Nucleus accumbens (tissue), 56 donors: ENCODE measurements at regions not wholly inside any gene's neighbourhood (a gene's known extent, or its start where the extent isn't known, plus 50 kb on each side); places are given as distances from the start of the nearest gene placed in this dataset.
"Not testable (repeated sequence)": the region's sequence is repeated elsewhere in the genome, so short reads cannot be mapped to it uniquely, and the experiment has no call there.

Source experiments
- DNase-seq, 56 donors: peaks; one replicate each; lab custom pipeline; 2025; lab: John Stamatoyannopoulos, UW

DNA sequence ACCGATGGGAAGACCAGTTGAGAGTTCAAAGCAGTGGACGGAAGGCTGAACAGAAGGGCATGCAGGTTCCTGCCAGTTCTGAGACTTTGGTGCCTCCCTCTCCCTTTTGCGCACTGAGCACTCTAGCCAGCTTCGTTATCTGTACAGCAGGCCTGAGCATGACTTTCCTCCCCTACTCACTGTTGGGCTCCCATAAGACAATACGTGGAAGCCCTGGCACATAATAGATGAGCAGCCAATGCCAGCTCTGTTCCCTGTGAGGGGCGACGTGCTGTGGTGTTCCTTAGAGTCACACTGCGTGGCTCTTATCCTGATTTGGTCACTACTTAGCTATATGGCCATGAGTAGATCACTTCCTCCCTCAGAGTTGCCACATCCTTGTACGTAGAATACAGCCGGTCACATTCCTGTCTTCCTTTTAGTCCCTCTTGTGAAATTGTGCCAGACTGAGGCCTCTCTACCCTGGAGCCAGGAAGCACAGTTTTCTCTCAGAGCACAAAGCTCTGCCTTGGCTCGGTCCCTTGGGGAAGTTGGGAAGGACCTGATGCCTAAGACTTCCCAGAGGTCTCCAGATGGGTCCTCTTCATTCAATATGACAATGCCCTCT is 160.4 kb upstream of the MAMLD1 start:
- DNase-seq = no peak

DNA sequence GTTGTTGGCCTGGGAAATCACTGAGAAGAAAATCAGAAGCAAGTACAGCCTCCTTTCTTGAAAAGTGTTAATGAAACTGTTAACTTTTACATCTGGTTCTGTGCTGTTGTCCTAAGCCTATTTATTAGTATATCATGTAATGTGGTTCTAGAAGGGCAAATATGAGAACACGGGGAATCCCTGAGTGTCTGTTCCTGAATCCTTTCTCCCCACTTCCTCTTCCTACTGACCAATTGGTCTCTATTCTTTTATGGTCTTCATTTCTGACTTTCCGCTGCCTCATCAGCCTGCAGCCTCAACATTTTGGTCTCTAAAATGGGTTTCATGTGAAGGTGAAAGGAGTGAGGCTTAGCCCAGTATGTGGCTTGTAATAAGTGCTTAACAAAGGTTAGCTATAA is 159.9 kb upstream of the MAMLD1 start:
- no peak for DNase-seq

GRCh38 chrX:150205011-150205410 is 158.1 kb upstream of the MAMLD1 start:
- DNase-seq = no peak

- no peak for DNase-seq
These were observed 155.4 kb upstream of the MAMLD1 start for GRCh38 chrX:150207733-150208132.

DNA sequence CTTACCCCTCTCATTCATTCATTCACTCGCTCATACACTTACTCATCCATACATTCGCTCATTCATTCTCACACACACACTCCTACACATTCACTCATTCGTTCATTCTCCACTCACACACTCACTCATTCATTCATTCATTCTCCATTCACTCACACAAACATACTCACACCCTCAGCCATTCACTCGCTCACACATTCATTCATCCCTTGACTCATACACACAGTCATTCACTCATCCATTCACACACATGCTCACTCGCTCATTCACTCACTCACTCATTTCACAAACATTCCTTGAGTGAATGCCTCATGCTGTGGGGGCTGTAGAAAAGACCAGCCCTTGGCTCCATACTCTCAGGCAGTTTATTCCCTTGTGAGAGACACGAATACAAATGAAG is 151.1 kb upstream of the MAMLD1 start:
- DNase-seq = no peak

GRCh38 chrX:150212672-150213480 is 150.2 kb upstream of the MAMLD1 start:
- peak in 1 of 56 donors; percentile 0 for DNase-seq

DNA sequence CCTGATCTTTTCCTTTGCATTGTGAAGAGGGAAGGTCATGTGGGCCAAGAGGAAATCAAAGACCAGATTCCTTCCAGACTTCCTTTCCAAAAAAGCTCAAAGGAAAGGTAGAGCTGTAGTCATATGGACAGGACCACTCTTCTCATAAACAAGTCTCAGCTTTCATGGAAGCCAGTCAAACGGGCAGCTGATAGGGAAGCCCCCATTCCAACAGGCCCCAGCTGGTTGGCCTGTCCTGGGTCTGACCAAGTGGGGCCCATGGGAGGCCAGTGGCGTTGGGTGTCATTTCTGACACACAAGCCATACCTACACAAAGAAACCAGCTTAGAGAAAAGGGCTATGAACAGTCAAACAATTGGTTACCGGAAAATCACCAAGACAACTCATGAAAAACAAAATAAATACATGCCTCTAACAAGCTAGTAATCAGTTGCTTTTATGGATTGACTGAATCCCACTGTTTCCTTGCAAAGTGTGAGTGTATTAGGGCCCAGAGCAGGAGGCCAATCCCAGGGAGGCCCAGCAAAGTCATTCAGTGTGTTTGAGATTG is 149.6 kb upstream of the MAMLD1 start:
- no peak for DNase-seq

GRCh38 chrX:150216000-150216399 is 147.1 kb upstream of the MAMLD1 start:
- DNase-seq = not testable (repeated sequence)

- no peak for DNase-seq
These were observed 146.4 kb upstream of the MAMLD1 start for GRCh38 chrX:150216716-150217115.

- DNase-seq = no peak
These were observed 145.5 kb upstream of the MAMLD1 start for GRCh38 chrX:150217609-150218008.

GRCh38 chrX:150219374-150220185 is 143.5 kb upstream of the MAMLD1 start:
- DNase-seq = peak in 7 of 56 donors; percentile 1 to 11 (median 7)

DNA sequence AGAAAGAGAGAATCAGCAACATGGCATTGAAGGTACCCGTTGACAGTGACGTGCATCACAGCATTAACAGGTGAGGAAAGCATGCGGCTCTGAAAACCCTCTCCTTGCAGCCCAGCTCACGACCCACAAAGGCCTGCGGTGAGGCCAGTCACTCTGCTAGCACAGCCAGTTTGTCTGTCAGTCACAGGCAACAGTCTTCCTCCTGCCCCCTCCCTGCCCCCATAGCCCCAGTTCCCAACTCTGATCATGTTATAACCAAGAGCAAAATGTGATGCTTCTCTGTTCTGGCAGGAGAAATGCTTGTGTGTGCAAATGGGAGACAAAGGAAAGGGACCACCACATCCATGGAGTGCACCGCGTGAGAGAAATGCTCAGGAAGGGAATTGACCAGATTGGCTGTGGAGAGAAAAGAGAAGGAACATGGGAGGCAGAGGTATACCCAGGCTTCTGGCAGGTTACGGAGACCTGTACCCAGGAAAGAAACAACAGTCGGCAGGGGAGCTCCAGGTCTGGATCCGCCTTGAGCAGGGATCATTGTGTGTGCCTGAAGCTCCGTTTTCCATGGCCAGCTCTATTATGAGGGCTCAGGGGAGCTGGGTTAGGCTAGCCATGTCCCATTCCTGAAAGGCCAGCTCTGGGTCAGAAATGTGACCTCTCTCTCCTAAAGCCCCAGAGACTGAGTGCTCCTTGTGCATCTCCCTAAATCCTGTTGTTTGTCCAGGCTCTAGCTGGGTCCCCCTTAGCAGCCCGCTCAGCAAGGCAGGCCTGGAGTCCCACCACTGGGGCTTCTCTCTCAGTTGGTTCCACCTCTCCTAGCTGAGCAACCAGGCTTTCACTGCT is 139.7 kb upstream of the MAMLD1 start:
- DNase-seq = no peak

- DNase-seq = no peak
These were observed 138.4 kb upstream of the MAMLD1 start for GRCh38 chrX:150224676-150225075.

DNA sequence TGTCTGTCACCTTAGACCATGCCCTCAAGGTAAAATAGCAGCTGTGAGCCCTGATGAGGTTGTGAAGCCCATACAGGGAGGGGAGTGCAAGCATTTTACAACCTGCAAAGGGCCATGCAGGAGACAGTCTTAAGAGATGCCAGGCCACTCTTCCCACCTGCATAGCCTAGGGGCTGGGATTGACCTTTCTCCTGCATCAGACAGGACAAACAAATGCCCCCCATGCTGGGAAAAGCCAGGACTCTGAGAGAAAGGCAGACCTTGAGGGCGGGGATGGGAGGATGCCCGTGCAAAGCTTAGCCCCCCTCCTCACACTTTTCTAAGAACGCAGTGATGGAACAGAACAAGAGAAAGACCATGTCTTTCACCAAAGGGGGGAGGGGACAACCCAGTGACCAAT is 137.9 kb upstream of the MAMLD1 start:
- no peak for DNase-seq

- DNase-seq = no peak
These were observed 137.4 kb upstream of the MAMLD1 start for GRCh38 chrX:150225756-150226155.

DNA sequence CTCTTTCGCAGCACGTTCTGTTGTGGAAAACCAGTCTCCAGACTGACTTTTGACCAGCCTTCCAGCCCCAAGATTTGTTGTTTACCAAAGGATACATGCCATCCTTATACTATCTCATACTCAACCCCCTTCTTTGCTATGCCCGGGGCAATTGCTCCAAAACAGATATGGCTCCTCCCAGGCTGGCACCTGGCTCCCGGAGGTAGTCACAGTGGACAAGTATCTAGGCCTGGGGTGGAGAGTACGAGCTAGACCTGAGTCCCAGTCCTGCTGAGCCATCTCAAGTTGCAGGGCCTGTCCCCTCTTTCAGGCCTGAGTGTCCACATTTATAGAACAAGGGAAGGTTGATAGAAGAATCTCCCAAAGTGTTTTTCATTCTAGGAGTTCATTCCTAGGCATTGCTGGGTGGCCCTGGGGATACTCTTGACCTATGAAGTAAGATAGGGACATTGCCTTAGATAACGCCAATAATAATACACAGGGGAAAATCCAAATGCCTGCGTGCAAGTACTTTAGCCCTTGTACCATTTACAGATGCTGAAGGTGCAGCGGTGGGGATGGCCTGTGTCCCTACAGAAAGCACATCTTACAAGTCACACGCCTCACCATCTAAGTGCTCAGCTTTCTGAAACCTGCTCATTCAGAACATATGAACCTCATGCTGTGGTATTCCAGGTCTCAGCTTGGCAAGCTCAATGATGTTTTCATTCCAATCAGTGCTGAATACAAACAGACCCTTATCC is 136.7 kb upstream of the MAMLD1 start:
- DNase-seq = no peak

- no peak for DNase-seq
These were observed 135.7 kb upstream of the MAMLD1 start for GRCh38 chrX:150227321-150227860.

DNA sequence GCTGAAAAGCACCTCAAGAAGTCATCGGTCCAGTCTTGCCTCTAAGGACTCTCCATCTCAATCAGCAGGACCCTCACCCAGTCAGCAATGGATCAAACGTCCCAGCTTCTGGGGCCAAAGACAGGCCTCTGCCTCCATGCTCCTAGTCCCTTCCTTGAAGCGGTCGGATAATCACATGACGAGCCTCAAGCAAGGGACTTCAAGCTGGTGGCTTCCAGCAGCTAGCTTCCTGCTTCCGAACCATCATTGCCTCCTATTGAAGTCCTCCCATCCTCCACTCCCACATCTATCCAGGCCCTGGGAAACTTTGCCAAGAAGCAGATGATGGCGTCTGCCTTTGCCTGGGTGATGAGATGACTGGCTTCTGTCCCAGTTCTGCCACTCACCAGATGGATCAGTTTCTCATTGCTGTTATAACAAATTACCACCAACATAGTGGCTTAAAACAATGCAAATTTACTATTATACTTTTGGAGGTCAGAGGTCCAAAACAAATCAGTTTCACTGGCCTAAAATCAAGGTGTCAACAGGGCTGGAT is 135.2 kb upstream of the MAMLD1 start:
- DNase-seq = no peak

GRCh38 chrX:150228431-150228830 is 134.7 kb upstream of the MAMLD1 start:
- DNase-seq = no peak
